ENCODE measurements at regions not wholly inside any gene's neighbourhood (a gene's known extent, or its start where the extent isn't known, plus 50 kb on each side); places are given as distances from the start of the nearest gene placed in this dataset.

DNA sequence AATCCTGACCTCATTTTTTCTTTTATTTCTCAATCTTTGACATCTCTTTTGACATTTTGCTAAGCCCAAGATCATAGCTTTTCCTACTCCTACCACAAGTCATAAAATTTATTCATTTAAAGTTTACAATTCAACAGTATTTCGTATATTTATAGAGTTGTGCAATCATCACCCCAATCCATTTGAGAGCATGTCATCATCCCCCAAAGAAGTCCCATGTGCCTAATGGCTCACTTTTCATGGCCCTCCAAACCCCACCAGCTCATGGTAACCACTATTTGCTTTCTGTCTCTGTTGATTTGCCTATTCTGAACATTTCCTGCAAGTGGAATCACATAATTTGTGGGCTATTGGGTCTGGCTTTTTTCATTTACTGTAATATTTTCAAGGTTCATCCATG is 52.5 kb upstream of the GLI3 start:
- DNase-seq (ENCODE audit: low read depth), result no peak
